GM12865 (cell line): ENCODE measurements at regions not wholly inside any gene's neighbourhood (a gene's known extent, or its start where the extent isn't known, plus 50 kb on each side); places are given as distances from the start of the nearest gene placed in this dataset.

ENCODE experiments used
- DNase-seq: peaks from one replicate; pipeline ENCODE4 v3.0.0; 2010; ENCODE audit warnings: low read depth
- H3K4me3 ChIP-seq: 2 replicates; pipeline ENCODE4 v1.5.1; 2011; ENCODE audit warnings: mild to moderate bottlenecking, low read depth, low read length, control low read depth
- TF ChIP-seq, protein P1 (sequence below): IDR thresholded peaks from 2 replicates; pipeline ENCODE4 v1.5.1; 2011; ENCODE audit warnings: low read length, control low read depth, low read depth, inconsistent platforms; ENCODE audit not compliant: insufficient read depth; ENCODE audit errors: missing control alignments

DNA sequence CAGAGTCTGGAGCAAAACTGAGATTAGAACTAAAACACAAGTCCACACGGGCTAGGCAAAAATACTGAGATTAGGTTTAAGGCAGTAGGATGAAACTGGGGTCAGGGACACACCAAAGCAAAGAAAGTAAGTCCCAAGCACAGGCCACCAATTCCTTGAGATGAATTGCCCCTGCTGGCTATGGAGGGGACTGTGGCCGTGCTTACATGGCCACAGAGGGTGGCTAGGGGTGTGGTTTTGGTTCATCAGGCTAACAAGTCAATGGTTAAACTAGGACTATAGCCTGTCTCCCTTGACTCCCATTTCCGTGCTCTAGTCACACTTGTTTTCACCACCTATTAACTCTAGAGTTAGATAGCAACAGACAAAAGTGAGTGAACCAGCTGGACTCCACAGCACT, 394.8 kb downstream of the PBX1 start:
- no peak overlapping the region for H3K4me3 ChIP-seq
- TF ChIP-seq, protein P1, sequence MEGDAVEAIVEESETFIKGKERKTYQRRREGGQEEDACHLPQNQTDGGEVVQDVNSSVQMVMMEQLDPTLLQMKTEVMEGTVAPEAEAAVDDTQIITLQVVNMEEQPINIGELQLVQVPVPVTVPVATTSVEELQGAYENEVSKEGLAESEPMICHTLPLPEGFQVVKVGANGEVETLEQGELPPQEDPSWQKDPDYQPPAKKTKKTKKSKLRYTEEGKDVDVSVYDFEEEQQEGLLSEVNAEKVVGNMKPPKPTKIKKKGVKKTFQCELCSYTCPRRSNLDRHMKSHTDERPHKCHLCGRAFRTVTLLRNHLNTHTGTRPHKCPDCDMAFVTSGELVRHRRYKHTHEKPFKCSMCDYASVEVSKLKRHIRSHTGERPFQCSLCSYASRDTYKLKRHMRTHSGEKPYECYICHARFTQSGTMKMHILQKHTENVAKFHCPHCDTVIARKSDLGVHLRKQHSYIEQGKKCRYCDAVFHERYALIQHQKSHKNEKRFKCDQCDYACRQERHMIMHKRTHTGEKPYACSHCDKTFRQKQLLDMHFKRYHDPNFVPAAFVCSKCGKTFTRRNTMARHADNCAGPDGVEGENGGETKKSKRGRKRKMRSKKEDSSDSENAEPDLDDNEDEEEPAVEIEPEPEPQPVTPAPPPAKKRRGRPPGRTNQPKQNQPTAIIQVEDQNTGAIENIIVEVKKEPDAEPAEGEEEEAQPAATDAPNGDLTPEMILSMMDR = no peak
- DNase-seq = no peak

- DNase-seq = no peak
- TF ChIP-seq, protein P1 = no peak
Measured at GRCh38 chr1:164953098-164953497, 394.1 kb downstream of the PBX1 start.

DNA sequence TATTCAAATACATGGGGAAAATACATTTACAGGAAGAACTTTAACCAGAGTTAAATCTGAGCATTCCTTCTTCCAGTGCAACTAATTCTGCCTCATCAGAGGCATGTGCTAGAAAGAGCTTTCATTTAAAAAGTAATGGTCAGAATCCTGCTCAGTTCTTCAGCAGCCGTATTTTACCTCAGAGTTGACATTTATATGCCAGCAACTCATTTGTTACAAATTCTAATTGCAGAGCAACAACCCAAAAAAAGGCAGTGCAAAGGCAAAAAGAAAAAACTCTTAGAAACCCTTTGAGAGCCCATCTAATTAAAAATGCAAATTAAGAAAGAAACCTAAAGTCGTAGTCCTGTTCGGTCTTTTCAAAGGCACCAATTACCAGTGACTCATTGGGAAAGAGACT, 392.5 kb downstream of the PBX1 start:
- no peak for DNase-seq
- H3K4me3 ChIP-seq = no peak overlapping the region
- TF ChIP-seq, protein P1 = no peak

More at GRCh38 chr1:164953098-164953497, 394.1 kb downstream of the PBX1 start:
- no peak overlapping the region for H3K4me3 ChIP-seq

GRCh38 chr1:164950541-164950986, 391.6 kb downstream of the PBX1 start:
- no peak for DNase-seq
- TF ChIP-seq, protein P1 = no peak
- no peak overlapping the region for H3K4me3 ChIP-seq

DNA sequence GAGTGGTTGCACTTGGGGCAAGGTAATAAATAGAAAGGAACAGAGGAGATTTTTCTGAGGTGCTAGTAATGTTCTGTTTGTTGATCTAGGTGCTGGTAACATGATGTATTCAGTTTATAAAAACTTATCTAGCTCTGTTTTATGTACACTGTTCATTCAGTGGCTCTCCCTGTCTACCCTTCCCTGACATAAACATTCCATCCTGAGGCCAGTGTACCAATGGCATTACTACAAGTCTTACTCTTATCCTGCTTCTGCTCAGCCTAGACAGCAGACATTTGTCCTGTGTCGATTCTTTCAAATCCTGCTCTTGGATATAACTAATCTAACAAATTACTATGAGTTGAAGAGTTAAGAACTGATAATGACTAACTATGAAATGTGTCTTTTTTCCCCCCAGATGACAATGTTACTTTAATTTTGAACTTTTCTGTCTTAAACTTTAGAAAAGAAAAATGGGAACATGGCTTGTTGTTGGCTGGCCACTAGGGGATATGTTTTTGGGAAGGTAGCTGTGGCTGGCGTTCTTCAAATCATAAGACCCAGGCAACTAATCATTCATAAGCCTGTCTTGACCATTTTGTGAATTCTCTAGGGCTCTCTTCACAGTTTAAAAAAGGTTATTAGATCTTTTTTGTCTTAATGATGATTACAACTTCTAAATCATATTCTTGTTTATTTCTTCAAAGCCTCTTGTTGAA, 390.9 kb downstream of the PBX1 start:
- TF ChIP-seq, protein P1 = no peak
- no peak for DNase-seq

GRCh38 chr1:164948101-164948500, 389.1 kb downstream of the PBX1 start:
- H3K4me3 ChIP-seq = no peak overlapping the region
- no peak for DNase-seq
- TF ChIP-seq, protein P1 = no peak

More for the DNA sequence above, 390.9 kb downstream of the PBX1 start:
- H3K4me3 ChIP-seq = no peak overlapping the region

DNA sequence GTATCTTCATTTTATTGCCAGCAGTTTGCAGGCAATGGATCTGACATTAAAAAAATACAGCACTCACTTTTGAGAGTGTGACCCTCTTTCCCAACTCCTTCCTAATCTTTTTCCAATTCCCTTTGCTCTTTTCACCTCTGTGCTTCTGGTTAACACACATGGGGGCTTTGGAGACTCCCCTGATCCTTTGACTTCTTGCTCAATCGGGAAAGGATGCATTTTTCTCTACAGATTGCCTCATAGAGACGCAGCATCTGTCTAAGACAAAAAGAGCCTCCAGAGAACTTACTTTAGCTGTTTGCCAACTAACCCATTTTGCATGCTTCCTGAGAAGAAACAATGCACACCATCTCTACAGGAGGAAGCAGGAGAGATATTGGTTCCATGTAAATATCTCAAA, 378.3 kb downstream of the PBX1 start:
- DNase-seq = no peak
- no peak overlapping the region for H3K4me3 ChIP-seq
- TF ChIP-seq, protein P1 = no peak
